Occipital lobe (tissue), 1 donor: ENCODE measurements at regions not wholly inside any gene's neighbourhood (a gene's known extent, or its start where the extent isn't known, plus 50 kb on each side); places are given as distances from the start of the nearest gene placed in this dataset.

ENCODE experiments used
- DNase-seq: peaks from one replicate; lab custom pipeline; 2025; lab: John Stamatoyannopoulos, UW

DNA sequence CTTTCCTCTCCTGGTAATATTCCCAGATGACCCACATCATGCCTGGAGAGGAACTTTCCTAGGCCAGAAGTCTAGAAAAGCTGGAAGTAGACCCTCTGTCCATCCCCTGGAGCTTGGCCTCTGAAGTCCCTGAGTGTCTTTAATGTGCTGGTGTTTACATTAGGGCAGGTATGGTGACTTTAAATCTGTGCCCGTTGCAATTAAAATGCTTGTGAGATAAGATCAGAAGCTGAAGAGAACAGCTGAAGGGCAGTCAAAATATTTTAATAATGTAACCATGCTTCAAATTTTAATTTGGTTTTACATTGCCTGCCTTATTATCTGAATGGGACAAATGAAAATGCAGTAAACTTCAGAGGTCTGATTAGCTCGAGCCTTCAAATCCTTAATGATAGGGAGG is 1022.5 kb downstream of the BCL11B start:
- DNase-seq, result no peak

DNA sequence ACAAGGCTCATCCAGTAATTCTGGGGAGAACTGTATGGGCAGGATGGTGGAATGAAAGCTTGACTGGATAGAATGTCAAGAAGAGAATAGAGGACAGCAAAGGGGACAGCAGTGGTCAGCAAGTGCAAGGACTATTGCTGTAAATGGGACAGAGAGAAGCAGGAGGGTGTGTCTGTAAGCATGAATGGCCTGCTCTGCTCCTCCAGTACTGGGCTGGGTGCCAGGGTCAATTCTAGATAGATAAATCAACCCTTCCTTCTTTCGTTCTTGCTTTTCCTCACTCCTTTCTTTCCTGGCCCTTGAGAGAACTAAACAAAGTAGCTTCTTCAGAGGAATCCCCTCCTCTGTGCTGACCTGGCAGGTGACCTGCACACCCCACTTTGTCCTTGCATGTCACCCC is 1019.2 kb downstream of the BCL11B start:
- DNase-seq, result no peak

DNA sequence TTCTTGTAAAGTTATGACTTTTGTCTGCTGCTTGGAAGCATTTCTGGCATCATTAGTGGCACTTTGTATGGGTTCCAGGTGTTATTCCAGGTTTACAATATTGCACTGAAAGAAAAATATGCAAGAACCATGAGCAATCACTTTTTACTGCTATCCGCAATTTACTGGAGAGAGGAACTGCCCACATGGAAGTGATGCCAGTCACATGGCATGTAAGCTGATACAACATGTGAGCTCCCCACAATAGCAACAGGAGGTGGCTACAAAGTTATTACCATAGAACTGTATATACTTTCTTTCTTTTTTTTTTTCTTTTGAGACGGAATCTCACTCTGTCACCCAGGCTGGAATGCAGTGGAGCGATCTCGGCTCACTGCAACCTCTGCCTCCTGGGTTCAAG is 1012.1 kb downstream of the BCL11B start:
- DNase-seq, result no peak

GRCh38 chr14:98262566-98262965 is 1009.4 kb downstream of the BCL11B start:
- DNase-seq, result no peak

DNA sequence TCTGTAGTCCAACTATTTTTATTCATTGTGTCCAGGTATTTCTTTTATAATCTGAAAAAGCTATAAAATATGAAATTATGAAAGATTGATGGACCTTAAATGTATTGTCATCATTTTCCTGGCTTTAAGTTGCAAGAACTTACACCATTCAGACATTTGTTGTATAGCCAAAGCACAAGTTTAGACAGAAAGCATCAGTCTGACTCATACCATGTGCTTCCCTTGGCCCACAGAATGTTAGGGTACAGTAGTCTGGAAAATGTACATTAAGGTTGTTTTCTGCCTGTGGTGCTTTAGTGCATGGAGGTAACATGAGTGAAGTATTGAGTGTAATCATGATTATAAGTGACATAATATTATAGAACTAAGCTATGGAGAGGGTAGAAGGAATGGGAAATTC is 1002.5 kb downstream of the BCL11B start:
- no peak for DNase-seq

GRCh38 chr14:98270201-98270600 is 1001.8 kb downstream of the BCL11B start:
- DNase-seq, result no peak

GRCh38 chr14:98274596-98274995 is 997.4 kb downstream of the BCL11B start:
- no peak for DNase-seq

- DNase-seq, result no peak
These were observed 993.2 kb downstream of the BCL11B start for GRCh38 chr14:98278800-98279199.

- DNase-seq, result no peak
These were observed 991.6 kb downstream of the BCL11B start for GRCh38 chr14:98280436-98280835.

DNA sequence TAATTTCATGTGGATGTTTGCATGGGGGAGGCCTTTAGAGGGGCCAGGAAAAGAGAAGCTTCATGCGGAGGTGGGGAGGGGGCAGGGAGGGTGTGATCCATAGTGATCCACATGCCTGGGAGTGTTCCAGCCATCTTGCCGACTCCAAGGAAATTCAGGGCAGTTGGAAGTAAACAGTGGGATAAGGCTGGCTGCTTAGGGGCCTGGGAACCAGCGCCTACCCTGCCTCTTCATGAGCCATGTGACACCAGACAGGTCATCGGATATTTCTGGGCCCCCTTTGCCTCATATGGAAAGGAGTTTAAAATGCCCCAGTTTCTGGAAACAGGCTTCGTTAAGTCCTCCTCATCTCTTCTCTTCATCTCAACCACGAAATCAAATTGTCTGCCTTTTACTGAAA is 983.2 kb downstream of the BCL11B start:
- no peak for DNase-seq

DNA sequence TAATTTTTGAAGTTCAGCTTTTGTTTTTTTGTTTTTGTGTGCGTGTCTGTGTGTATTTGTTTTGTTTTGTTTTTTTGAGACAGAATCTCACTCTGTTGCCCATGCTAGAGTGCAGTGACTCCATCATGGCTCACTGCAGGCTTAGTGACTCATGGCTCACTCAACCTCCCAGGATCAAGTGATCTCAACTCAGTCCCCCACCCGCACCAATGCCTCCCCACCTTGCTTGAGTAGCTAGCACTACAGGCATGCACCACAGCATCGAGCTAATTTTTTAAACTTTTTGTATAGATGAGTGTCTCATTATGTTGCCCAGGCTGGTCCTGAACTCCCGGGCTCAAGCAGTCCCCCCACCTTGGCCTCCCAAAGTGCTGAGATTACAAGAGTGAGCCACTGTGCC is 981.4 kb downstream of the BCL11B start:
- no peak for DNase-seq

DNA sequence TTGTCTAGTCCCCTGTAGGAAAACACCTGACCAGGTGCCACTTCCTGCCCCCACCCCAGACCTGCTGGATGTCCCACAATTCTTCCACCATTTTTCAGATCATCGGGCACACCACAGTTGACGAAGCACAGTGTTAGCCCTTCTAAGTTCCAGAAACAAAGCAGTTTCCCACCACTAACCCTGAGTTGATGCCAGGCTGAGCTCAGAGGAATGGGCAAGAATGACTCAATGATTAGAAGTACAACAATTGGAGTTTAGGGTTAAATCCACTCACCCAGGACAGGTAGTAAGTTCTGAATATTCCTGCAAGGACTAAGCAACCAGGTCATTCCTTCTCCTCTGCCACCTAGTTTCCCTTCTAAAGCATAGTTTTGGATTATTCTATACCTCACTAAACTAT is 979.8 kb downstream of the BCL11B start:
- no peak for DNase-seq

GRCh38 chr14:98293576-98293975 is 978.4 kb downstream of the BCL11B start:
- peak; percentile 11 for DNase-seq

GRCh38 chr14:98296895-98297294 is 975.1 kb downstream of the BCL11B start:
- no peak for DNase-seq

GRCh38 chr14:98297567-98297966 is 974.4 kb downstream of the BCL11B start:
- DNase-seq, result no peak

GRCh38 chr14:98298481-98299244 is 973.3 kb downstream of the BCL11B start:
- no peak for DNase-seq

DNA sequence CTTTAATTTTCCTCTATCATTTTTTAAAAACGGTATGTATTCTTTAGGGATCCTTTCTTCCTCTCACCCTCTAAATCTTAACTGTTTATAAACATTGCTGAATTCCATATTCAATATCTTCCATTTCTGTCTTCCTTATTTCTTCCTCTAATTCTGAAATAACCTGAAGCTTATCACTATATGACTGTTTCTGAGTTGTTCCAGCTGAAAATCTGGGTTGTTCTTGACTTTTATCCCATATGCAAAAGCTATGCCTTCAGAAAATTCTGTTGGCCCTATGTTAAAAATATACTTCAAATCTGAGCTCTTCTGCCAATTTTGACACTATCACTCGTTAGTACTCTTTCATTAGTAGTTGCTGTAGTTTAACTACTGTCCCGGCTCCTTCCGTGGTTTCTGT is 970.3 kb downstream of the BCL11B start:
- no peak for DNase-seq

DNA sequence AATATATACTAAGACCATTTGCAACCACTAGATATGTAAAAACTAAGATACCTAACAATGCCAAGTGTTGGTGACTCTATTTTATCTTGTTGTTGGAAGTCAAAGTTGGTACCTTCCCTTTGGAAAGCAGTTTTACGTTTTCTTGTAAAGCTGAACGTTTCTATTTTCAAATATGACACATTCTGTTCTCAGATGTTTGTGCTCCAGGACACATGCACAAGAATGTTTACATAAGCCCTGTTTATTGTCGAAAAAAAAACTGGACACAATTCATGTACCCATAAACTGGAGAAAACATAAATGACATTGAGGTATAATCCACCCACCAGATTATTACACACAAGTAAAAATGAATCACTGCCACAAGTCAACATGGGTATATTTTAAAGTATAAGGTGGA is 967.4 kb downstream of the BCL11B start:
- DNase-seq, result no peak

- DNase-seq, result no peak
These were observed 962.4 kb downstream of the BCL11B start for GRCh38 chr14:98309591-98309990.

DNA sequence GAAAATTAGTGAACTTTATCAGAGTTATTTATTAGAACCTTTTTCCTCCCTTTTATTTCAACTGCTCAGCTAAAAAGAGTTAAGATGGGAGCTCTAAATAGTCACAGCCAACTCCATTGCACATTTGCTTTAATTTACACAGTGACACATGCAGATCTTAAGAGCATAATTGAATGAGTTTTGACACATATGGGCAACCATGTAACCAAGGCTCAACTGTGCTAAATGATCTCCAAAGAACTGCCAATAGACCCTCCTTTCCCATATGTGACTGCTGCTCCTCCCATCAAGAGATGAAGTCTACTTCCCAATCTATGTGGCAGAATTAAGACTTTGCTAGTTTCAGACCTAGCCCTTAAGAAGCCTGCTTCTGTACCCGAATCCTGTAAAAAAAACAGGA is 960.0 kb downstream of the BCL11B start:
- no peak for DNase-seq

- no peak for DNase-seq
These were observed 950.2 kb downstream of the BCL11B start for GRCh38 chr14:98321841-98322240.

- no peak for DNase-seq
These were observed 948.2 kb downstream of the BCL11B start for GRCh38 chr14:98323836-98324235.

- no peak for DNase-seq
These were observed 946.2 kb downstream of the BCL11B start for GRCh38 chr14:98325761-98326160.

DNA sequence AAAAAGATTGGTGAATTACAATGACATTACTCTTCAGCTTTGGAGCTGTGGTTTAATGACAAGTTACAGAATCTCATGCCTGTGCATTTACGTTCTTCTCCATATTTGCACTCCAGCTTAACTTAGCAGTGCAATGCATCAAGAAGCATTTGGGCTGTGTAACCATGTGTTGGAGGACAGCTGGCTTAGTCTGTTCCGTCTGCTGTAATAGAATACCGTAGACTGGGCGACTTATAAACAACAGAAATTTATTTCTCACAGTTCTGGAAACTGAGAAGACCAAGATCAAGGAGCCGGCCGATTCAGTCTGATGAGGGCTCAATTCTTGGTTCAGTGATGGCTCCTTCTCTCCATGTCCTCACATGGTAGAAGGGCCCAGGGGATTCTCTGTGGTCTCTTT is 943.5 kb downstream of the BCL11B start:
- DNase-seq, result no peak
